GM19351 (cell line): ENCODE measurements at regions not wholly inside any gene's neighbourhood (a gene's known extent, or its start where the extent isn't known, plus 50 kb on each side); places are given as distances from the start of the nearest gene placed in this dataset.
A peak's percentile ranks its signal among the peaks of the same experiment; 100 is the strongest.
"Not testable (repeated sequence)": the region's sequence is repeated elsewhere in the genome, so short reads cannot be mapped to it uniquely, and the experiment has no call there.

Experiments used
- ATAC-seq: cut with Tn5 transposase; IDR thresholded peaks from one replicate; pipeline ENCODE4 v1.9.1; 2021; ENCODE audit warnings: mild to moderate bottlenecking, moderate library complexity; ENCODE audit not compliant: unreplicated experiment

DNA sequence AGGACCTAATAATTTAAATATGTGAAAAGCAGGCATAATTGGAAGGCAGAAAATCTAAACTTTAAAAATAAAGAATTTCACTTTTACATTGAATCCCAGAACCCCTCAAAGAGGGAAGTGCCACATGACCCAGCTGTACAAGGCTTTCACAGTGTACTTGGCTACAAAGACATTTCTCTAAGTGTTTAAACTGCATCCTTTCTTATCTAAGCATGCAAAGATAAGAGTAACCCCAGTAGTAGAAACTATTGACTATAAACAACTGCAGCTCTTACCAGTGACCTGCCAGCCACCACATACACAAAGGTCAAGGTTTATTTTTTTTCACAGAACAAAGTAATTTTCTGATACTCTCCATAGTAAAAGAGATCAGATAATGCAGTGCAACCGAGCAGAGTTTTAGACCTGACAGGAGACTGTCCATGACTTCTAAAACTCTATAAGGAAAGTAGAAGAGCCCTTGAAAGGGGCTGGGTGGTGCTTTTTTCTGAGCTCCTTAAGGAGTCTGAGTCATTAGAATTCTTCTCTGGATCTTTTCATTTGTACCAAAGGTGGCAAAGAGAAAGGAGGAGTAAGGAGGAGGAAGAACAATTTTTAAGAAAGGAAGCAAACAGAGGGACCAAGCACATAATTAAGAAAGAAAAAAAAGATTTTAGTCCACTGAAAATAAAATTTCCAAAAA lies 750.6 kb downstream of the PRIM2 start:
- not testable (repeated sequence) for ATAC-seq

DNA sequence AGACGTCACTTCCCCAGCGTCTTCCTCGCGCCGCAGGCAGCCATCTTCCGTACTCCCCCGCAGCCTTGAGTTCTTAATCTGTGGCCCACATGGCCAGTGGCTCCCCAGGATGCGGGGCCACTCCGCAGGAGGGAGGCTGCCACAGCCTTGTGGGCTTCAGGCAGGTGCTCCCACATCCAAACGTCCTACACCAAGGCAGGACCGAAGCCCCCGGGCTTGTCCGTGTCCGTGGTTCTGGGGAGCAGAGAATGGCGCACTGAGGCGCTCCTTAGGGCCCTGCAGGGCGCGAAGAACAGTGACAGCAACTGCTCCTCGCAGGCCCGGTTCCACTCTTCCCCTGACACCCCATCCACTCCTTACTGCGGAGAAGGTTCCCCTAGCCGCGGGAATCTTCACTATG lies 755.8 kb downstream of the PRIM2 start:
- ATAC-seq: no peak

DNA sequence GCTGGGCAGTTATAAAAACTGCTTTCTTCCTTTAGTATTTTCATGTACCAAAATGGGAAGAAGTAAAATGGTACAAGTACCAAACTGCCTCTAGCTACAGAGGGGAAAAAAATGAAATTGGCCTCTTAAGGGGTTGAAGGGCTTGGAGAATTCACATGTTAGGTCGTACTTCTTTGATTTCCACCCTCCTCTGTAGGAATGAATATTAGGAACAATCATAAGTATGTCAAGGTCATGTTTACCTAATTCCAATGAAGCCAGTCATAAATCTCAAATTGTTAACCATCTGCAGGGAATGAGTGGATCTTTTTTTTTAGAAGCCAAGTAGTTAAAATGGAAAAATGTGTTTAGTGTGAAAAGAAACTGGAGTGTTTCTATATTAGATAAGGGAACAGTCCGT lies 772.6 kb downstream of the PRIM2 start:
- ATAC-seq: not testable (repeated sequence)

DNA sequence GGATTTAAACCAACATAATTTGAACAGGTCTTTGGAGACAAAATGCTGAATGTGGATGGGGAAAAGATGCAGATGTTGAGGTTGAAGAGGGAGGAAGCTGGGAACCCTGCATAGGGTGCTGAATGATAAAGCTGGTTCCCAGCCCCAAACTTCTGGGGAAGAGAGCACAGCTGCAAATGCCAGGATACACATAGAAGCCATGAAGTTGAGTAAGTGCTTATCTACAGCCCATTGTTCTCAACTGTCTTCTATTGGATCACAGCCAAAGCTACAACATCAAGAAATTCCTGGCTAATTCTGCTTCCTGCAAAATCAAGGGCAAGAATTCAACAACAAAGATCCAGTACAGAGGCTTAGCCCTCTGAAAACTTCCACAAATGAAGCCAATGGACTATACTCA lies 779.8 kb downstream of the PRIM2 start:
- not testable (repeated sequence) for ATAC-seq

DNA sequence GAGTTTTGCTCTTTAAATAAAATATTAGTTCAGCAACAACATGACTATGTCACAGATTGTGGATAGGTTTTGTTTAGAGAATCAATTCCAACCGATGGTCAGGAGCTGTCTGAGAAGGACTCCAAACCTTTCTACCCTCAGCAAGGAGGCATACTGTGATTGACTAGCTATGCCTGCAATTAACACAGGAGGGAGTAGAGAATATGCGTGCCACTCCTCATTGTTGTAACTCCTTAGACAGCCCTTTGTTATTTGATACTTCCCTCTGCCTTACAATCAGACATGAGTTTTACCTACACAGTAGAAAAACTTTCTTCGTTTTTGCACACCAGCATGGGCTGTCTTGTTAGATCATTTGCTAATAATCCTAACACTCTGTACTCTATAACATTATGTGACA lies 796.5 kb downstream of the PRIM2 start:
- ATAC-seq: no peak

DNA sequence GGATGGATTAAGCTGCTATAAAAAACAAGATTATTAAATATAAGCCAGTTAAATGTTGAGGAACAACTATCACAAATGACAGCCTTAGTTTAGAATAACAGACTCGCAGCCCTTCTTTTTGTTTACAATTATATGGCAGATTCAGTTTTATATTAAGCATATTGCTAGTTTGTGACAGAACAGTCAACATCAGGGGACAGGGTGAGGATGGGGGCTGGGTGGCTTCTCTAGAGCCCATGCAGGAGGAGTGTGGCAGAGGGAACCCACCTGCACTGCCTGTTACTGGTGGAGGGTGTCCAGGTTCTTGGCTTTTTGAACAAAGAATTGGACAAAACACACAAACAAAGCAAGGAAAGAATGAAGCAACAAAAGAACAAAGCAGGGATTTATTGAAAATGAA lies 799.7 kb downstream of the PRIM2 start:
- not testable (repeated sequence) for ATAC-seq

DNA sequence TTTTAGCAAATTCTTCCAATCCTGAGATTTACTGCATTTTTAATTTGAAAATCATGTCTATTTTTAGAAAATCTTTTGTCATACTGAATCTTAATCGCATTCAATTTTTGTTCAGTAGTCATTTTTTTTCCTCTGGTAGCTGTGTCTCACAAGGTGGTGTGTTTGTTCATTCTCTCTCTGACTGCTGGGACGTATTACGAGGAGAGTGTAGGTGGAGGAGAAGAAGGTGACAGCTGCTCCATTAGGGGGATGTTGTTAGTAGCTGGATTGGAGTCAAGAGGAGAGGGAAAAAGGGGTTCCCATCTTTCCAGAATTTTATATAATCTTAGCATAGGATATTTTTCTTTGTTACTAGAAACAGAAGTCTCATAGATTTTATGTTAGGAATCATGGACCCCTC lies 804.2 kb downstream of the PRIM2 start:
- not testable (repeated sequence) for ATAC-seq

DNA sequence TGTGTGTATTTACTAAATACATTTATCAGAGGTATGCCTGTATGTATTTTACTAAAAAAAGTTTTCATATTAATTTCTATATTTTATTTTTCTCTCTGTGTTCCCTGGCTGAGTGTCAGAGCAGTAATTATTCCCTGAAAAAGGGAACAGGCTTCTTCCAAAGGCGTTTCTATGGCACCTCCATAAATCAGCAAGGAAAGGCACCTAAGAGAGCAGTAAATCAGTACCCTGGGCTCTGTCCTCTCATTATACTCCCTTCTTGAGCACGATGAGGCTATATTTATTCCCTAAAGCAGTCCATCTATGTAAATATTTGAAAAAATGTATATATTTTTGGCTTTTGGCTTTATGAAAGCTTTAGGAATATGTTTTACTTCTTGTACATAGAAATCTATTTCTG lies 806.3 kb downstream of the PRIM2 start:
- not testable (repeated sequence) for ATAC-seq

DNA sequence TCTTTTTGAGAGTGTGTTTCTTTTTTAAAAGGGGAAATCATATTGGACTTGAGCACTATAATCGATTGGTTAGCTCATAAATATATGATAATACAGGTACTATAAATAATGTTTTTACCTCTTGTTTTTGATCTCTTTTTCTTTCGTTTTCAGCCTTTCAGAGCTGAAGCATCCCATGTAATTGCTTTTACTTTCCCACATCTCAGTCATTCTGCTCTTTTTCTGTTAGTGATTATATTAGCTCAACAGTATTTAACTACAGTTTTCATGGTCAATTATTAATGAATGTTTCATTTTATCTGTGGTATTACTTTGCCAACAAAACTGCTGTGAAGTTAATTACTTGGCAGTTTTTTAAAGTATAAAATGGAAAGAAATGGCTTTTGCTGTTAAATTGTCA lies 811.1 kb downstream of the PRIM2 start:
- ATAC-seq: not testable (repeated sequence)

DNA sequence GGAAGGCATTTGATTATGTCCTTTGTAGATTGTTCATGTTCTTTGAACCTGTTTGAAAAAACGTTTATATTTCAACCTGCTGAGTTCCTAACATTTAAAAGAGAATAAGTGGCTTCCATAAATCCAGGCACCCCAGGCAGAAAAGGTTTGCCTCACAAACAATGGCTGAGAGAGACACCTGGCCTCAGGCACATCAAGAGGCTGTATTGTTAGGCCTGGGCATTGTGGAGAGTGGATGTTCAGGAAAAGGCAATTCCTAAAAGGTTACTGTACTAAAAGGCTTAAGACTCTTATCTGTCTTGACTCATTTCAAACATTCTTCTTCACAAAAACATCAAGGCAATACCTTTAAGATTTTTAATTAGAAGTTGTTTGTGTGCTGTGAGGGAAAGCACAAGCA lies 811.7 kb downstream of the PRIM2 start:
- not testable (repeated sequence) for ATAC-seq

DNA sequence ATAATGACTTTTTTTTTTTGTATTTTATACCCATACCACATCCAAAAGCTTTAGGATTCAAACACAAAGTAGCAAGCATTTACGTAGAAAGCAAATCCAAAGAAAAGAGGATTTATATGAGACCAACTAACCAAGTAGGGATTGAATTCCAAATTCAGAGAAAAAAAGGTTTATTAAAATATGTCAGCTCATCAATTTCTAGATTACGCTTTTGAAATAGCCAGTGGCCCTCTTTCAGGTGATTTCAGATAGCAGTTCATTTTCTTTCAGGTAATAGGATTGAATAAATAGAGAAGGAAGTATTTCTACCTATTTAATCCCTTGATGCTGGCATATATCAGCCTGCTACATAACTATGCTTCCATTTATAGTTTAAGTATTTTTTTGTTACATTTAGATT lies 822.3 kb downstream of the PRIM2 start:
- ATAC-seq: not testable (repeated sequence)

DNA sequence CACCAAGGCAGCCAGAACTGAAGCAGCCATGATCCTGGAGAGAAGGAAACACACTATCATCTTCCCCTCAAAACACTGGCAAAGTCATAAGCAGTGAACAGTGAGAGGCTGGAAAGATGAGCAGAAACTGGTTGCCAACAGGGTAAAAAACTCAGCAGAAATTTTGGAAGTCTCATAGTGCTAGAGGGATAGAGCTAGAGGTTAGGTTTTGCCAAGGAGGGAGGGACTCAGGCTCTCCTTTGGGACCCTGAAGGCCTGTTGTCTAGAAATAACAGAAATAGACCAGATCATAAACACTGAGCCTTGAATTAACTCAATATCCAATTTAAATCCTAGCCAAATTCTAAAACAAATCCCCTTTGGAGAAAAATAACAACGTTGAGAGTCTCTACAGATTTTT lies 853.6 kb downstream of the PRIM2 start:
- not testable (repeated sequence) for ATAC-seq

DNA sequence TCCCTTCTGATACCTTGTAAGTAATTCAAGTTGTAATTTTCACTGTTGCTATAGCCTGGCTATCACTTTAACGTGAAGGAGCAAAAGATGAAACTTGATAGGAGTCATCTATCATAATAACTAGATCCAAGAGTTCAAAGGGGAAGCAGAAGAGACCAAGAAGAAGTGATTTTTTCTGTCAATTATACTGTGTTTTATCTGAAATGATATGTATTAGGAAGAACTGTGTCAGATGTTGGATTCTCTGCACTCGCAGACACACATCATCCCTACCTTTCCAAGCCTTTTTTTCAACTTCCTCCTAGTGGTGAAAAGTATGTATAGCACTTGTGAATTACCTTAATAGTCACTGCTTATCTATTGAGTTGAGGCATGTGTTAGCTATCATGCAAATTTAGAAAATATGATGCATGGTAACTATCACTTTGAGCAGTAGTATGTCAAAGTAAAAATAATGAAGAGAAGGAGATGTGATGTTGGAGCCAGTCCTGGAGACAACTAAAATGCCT lies 864.2 kb downstream of the PRIM2 start:
- peak; percentile 76 for ATAC-seq

DNA sequence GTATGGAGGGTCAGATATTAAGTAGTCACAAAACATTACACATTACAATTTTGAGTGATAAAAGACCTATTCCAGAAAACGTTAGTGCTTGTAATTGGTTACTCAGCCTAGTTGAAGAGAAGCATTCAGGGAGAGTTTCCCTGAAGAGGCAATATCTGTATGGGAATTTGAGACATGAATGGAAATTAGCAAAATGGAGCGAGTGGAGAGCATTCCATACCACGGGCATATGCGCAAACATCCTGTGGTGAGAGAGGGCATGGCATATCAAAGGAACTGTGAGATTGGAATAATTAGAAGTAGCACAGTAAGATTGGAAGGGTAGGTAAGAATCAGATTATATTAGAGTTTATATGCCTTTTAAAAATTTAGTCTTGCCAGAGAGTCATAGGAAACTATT lies 867.9 kb downstream of the PRIM2 start:
- ATAC-seq: not testable (repeated sequence)

DNA sequence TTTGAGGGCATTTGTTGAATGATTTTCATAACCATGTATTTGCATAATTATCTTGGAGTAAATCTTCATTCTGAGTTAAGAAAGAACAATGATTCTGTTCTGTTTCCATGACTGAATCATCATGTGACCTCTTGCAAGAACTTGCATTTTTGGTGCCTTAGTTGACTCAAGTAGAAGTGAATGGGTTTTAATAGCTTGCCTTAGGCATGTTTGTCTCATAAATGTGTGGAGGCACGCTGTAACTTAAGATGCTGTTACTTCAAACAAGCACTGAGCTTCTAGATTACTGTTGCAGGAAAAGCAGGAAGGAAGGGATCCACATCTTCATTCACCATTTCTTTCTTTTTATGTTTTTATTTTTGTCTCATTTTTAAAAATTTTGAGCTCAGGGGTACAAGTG lies 875.8 kb downstream of the PRIM2 start:
- ATAC-seq: not testable (repeated sequence)

DNA sequence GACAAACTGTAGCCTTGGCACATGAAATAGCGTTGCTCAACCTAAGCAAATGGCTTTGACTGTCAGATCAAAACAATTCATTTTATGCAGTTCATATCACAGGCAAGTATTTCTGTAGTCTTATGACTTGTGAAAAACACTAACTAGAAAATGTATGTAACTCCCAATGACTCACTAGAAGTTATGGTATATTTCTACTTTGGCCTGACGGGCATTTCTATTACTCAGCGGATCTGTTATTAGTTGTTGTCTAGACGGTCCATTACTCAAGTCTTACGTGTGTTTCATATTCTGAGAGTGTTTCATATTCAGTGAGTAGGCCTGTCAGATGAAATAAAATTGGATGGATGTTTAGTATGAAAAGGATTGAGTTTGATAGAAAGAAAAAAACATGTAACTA lies 880.9 kb downstream of the PRIM2 start:
- ATAC-seq: no peak

DNA sequence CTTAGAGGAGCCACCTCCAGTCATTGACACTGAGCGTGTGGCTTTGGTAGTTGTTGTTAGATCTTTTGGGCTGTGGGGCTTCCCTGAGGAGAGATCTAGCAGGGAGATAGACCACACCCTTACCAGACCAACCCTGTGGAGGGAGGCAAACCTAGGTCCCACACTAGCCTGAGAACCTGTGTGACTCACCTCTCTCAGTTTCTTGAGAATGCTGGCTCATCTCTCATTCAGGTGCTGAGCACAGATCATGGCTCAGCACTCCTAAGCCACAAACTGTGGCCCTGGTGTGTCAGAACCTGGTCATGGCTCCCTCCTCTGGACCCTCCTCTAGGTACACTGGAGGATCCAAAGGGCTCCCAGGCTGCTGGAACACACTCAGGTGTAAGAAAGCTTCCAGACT lies 919.7 kb downstream of the PRIM2 start:
- ATAC-seq: not testable (repeated sequence)

DNA sequence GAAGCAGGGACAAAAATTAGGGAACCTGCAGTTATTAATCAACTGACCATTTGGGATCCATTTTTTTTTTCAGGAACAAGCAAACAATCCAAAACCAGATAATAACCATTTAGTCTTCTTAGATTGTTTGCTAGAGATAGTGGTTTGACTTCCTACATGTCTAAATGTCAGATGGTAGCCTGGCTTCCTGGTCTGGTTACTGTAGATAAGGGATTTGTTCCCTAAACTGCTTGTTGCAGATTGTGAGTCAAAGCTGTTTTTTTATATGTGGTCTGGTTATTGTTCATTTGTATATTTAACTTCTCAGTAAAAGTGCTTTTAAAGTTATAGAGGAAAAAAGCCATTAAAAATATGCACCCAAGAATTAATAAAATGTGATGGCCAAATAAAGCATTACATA lies 921.0 kb downstream of the PRIM2 start:
- not testable (repeated sequence) for ATAC-seq

DNA sequence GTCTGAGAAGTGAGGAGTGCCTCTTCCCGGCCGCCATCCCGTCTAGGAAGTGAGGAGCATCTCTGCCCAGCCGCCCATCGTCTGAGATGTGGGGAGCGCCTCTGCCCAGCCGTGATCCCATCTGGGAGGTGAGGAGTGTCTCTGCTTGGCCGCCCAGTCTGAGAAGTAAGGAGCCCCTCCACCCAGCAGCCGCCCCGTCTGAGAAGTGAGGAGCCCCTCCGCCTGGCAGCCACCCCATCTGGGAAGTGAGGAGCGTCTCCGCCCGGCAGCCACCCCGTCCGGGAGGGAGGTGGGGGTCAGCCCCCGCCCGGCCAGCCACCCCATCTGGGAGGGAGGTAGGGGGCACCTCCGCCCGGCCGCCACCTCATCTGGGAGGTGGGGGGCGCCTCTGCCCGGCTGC lies 940.2 kb downstream of the PRIM2 start:
- not testable (repeated sequence) for ATAC-seq

DNA sequence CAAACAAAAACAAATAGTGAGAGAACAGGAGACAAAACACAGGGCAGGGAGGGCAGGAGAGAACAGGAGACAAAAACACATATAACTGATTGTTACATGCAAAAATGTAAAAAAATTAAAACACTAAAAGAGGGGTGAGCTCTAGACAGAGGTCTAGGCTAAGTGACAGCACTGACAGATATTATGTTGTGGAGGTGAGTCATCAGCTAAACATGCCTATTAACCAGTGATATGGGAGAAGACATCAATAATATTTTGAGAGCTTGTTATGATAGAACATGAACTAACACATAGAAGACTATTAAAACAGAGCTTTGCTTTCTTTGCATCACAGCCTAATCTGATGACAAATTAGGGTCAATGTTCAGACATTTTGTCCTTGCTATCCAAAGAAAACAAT lies 972.7 kb downstream of the PRIM2 start:
- no peak for ATAC-seq

DNA sequence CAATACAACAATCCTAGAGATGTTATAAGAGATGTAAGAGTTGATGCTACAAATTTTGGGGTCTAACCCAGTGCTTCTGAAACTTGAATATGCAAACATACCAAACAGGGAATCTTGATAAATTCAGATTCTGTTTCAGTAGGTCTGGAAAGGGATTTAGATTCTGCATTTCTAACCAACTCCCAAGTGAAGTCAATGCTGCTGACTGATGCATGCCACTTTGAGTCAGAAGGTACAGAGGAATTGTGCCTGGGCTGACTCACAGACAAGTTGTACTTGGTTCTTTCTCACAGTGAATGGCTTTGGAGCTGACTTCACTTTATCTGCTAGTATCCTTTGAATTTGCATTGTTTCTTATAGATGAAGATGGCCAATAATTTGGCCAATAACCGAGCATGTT lies 973.9 kb downstream of the PRIM2 start:
- not testable (repeated sequence) for ATAC-seq

DNA sequence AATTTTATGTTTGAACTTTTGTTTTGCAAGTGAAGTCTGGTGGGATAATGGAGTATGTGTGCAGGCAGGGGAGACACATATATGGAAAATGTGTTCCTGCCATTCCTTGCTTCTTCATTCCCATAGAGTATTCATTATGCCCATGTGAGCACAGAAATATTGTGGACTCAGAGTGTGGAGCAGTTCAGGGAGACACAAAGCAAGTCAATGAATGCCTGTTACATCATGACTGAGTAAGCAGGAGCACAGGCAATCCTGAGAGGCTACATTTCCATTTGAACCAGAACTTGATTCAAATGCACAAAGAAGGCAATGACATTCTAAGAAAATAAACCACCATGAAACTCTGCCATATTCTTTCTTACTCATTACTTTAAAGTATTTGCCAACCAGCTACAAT lies 990.5 kb downstream of the PRIM2 start:
- ATAC-seq: not testable (repeated sequence)

DNA sequence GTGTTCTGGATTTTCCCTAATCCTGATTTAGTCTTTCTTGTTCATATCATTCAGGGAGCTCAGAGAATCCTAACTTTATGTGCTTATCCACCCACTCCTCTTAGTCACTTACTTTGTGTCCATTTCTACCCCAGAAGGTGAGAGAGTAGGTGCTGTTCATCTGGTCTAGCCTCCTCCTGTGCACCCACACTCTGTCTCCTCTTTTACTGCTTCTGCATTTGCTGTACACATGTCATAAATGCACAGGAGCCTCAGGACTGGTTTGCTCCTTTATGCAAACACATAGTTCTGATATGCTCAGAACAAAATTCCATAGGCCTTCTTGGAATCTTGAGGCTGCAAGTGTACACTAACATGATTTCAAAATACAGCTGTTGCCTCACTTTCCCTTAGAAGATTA lies 1014.7 kb downstream of the PRIM2 start:
- ATAC-seq: not testable (repeated sequence)
